GM21786 (cell line): ENCODE measurements at regions not wholly inside any gene's neighbourhood (a gene's known extent, or its start where the extent isn't known, plus 50 kb on each side); places are given as distances from the start of the nearest gene placed in this dataset.
A peak's percentile ranks its signal among the peaks of the same experiment; 100 is the strongest.
"Not testable (repeated sequence)": the region's sequence is repeated elsewhere in the genome, so short reads cannot be mapped to it uniquely, and the experiment has no call there.

ENCODE experiments used
- ATAC-seq: cut with Tn5 transposase; IDR thresholded peaks from one replicate; pipeline ENCODE4 v1.9.1; 2021; ENCODE audit not compliant: unreplicated experiment

DNA sequence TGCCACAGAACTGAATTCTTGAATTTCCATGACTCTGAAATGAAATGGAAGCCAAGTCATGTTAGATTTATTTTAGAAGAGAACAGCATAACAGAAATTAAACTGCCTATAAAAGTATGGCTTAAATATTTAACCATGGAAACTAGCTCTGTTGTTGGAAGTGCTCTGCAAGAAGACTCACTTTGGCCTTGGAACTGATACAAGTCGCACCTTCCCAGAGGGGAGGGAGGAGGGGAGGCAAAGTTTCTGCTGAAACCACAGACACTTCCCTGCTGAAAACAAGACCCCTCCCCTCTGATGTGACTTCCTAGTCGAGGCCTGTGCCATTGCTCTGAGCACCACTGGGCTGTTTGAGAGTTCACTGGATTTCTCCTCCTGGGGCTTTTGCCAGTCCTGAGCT lies 72.1 kb downstream of the OR13A1 start:
- ATAC-seq: no peak

GRCh38 chr10:45246522-45246921 lies 68.9 kb downstream of the OR13A1 start:
- no peak for ATAC-seq

DNA sequence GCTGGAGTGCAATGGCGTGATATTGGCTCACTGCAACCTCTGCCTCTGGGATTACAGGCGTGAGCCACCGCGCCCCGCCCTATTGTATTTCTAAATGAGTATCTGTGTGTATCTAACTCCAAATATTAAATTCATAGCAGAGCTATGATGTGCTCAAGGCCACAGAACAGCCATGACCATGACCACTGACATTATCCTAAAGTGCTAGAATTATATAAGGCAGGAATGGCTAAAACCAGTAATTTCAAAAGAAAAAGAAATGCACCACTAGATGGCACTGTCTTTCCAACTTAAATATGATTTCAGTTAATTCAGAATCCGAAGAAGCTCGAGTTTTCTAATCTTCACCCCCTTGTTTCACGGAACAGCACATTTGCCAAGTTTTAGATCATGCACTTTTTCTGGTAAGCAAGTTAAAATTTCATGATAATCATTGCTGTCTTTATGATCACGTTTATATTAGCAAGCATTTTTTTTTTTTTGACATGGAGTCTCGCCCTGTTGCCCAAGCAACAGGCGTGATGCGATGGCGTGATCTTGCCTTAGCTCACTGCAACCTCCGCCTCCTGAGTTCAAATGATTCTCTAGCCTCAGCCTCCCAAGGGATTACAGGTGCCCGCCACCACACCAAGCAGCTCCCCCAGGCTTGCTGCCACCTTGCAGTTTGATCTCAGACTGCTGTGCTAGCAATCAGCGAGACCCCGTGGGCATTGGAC lies 65.3 kb downstream of the OR13A1 start:
- peak; percentile 57 for ATAC-seq

DNA sequence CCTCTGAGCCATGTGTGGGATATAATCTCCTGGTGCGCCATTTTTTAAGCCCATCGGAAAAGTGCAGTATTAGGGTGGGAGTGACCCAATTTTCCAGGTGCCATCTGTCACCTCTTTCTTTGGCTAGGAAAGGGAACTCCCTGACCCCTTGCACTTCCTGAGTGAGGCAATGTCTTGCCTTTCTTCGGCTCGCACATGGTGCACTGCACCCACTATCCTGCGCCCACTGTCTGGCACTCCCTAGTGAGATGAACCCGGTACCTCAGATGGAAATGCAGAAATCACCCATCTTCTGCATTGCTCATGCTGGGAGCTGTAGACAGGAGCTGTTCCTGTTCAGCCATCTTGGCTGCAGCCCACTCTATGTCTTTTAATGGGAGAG lies 64.7 kb downstream of the OR13A1 start:
- ATAC-seq: not testable (repeated sequence)
